ENCODE measurements at regions not wholly inside any gene's neighbourhood (a gene's known extent, or its start where the extent isn't known, plus 50 kb on each side); places are given as distances from the start of the nearest gene placed in this dataset.

DNA sequence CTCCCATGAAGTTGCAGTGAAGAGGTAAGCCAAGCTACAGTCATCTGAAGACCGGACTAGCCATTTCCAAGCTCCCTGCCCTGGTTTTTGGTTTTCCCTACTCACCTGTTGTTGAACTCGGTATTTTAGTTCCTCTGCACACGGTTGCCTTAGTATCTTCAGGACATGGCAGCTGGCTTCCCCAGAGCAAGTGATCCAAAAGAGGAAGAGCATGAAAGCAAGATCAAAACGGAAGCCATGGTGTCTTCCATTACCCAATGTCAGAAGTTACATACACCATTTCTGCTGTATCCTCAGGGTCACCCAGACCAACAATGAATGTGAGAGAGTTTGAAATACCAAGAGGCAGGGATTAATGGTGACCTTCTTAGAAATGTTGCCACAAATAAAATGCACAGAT lies 276.6 kb upstream of the CNR1 start:
- TF ChIP-seq, protein P1, sequence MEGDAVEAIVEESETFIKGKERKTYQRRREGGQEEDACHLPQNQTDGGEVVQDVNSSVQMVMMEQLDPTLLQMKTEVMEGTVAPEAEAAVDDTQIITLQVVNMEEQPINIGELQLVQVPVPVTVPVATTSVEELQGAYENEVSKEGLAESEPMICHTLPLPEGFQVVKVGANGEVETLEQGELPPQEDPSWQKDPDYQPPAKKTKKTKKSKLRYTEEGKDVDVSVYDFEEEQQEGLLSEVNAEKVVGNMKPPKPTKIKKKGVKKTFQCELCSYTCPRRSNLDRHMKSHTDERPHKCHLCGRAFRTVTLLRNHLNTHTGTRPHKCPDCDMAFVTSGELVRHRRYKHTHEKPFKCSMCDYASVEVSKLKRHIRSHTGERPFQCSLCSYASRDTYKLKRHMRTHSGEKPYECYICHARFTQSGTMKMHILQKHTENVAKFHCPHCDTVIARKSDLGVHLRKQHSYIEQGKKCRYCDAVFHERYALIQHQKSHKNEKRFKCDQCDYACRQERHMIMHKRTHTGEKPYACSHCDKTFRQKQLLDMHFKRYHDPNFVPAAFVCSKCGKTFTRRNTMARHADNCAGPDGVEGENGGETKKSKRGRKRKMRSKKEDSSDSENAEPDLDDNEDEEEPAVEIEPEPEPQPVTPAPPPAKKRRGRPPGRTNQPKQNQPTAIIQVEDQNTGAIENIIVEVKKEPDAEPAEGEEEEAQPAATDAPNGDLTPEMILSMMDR (IDR thresholded peaks at IDR 0.05), result no peak
- no peak for TF ChIP-seq POLR2A (IDR thresholded peaks at IDR 0.05)
